ENCODE measurements at regions not wholly inside any gene's neighbourhood (a gene's known extent, or its start where the extent isn't known, plus 50 kb on each side); places are given as distances from the start of the nearest gene placed in this dataset.

DNA sequence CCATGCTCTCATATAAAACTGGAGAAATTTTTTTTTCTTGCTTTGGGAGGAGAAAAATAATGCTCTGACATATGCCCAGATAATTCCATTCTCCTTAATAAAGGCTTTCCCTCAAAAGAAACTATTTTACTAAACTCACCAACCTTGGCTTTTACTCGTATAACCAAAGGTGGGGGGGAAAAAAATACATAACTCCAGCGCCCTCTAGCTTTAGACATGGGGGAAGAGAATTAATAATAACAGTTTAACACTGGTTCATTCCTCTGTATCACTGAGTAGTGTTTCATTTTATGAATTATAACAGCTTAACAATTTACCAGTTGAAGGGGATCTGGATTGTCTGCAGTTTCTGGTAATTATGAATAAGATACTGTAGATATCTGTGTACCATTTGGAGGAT is 1226.1 kb downstream of the GRIK2 start:
- TF ChIP-seq, protein P1, sequence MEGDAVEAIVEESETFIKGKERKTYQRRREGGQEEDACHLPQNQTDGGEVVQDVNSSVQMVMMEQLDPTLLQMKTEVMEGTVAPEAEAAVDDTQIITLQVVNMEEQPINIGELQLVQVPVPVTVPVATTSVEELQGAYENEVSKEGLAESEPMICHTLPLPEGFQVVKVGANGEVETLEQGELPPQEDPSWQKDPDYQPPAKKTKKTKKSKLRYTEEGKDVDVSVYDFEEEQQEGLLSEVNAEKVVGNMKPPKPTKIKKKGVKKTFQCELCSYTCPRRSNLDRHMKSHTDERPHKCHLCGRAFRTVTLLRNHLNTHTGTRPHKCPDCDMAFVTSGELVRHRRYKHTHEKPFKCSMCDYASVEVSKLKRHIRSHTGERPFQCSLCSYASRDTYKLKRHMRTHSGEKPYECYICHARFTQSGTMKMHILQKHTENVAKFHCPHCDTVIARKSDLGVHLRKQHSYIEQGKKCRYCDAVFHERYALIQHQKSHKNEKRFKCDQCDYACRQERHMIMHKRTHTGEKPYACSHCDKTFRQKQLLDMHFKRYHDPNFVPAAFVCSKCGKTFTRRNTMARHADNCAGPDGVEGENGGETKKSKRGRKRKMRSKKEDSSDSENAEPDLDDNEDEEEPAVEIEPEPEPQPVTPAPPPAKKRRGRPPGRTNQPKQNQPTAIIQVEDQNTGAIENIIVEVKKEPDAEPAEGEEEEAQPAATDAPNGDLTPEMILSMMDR (IDR thresholded peaks at IDR 0.05): no peak
- DNase-seq (ENCODE audit: low spot score): no peak
- Histone ChIP-seq H3K27ac (no peak overlapping the region), H3K4me3 (no peak overlapping the region)

GRCh38 chr6:102582569-102582968 is 1189.1 kb downstream of the GRIK2 start:
- no peak overlapping the region for H3K27ac ChIP-seq
- no peak overlapping the region for H3K4me3 ChIP-seq
- TF ChIP-seq, protein P1 (IDR thresholded peaks at IDR 0.05): no peak
- peak; percentile 65 for DNase-seq (ENCODE audit: low spot score)

- H3K27ac ChIP-seq: no peak overlapping the region
- H3K4me3 ChIP-seq: no peak overlapping the region
- TF ChIP-seq, protein P1 (IDR thresholded peaks at IDR 0.05): no peak
- DNase-seq (ENCODE audit: low spot score): no peak
Observed at GRCh38 chr6:102581378-102582124, 1188.0 kb downstream of the GRIK2 start.

DNA sequence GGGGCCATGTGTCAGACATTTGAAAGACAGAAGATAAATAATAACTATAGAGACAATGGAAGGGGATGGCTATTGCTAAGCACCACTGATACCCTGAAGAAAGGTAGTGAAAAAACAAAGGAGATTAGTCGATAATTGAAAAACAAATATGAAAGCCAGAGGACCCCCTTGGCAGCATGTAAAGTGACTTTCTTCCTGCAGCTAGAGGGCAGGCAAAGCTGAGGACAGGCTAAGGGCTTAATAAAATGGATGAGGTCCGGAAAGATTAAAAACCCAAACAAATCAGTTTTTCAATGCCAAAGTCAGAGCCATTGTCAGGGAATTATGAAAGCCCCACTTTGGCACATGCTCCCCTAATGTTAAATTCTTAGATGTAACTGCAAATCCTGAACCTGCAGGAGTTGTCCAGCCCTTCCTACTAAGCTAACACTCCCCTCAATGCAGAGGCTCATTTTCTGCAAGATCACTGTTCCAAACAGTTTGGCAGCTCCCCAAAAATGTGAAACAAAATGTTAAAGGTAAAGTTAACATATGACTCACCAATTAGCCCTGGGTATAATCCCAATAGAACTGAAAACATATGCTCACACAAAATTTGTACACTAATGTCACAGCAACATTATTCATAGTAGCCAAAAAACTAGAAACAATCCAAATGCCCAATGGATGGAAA is 1177.9 kb downstream of the GRIK2 start:
- Histone ChIP-seq H3K27ac (no peak overlapping the region), H3K4me3 (no peak overlapping the region)
- TF ChIP-seq, protein P1 (IDR thresholded peaks at IDR 0.05): no peak
- no peak for DNase-seq (ENCODE audit: low spot score)

- Histone ChIP-seq H3K4me3 (no peak overlapping the region), H3K27ac (no peak overlapping the region)
- no peak for DNase-seq (ENCODE audit: low spot score)
- TF ChIP-seq, protein P1 (IDR thresholded peaks at IDR 0.05): no peak
Observed at GRCh38 chr6:102562713-102563112, 1169.2 kb downstream of the GRIK2 start.

GRCh38 chr6:102553214-102553613 is 1159.7 kb downstream of the GRIK2 start:
- TF ChIP-seq, protein P1 (IDR thresholded peaks at IDR 0.05): no peak
- DNase-seq (ENCODE audit: low spot score): no peak
- H3K27ac ChIP-seq: no peak overlapping the region
- no peak overlapping the region for H3K4me3 ChIP-seq
